ENCODE measurements at regions not wholly inside any gene's neighbourhood (a gene's known extent, or its start where the extent isn't known, plus 50 kb on each side); places are given as distances from the start of the nearest gene placed in this dataset.

DNA sequence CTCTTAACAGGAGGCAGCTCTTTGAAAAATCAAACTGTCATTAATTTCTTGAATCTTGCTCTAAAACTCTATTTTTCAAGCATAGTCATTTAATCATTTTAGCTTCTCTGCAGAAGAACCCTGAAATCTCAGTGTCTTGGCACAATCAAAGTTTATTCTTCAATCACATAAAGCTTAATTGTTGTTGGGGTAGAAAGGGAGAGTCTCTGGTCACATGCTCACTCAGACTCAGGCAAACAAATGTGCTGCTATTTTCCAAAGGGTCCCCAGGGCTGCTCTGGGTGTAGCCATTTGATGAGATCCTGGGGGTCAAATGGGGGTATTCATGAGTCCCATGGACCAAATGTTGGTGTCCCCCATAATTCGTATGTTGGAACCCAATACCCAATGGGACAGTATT is 114.8 kb downstream of the MSX2 start:
- TF ChIP-seq, protein P1, sequence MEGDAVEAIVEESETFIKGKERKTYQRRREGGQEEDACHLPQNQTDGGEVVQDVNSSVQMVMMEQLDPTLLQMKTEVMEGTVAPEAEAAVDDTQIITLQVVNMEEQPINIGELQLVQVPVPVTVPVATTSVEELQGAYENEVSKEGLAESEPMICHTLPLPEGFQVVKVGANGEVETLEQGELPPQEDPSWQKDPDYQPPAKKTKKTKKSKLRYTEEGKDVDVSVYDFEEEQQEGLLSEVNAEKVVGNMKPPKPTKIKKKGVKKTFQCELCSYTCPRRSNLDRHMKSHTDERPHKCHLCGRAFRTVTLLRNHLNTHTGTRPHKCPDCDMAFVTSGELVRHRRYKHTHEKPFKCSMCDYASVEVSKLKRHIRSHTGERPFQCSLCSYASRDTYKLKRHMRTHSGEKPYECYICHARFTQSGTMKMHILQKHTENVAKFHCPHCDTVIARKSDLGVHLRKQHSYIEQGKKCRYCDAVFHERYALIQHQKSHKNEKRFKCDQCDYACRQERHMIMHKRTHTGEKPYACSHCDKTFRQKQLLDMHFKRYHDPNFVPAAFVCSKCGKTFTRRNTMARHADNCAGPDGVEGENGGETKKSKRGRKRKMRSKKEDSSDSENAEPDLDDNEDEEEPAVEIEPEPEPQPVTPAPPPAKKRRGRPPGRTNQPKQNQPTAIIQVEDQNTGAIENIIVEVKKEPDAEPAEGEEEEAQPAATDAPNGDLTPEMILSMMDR (IDR thresholded peaks at IDR 0.05), result no peak
- no peak for TF ChIP-seq POLR2A (IDR thresholded peaks at IDR 0.05)

Measured in sigmoid colon (tissue), 3 donors.